ENCODE measurements at regions not wholly inside any gene's neighbourhood (a gene's known extent, or its start where the extent isn't known, plus 50 kb on each side); places are given as distances from the start of the nearest gene placed in this dataset.
A peak's percentile ranks its signal among the peaks of the same experiment; 100 is the strongest.
"Not testable (repeated sequence)": the region's sequence is repeated elsewhere in the genome, so short reads cannot be mapped to it uniquely, and the experiment has no call there.

DNA sequence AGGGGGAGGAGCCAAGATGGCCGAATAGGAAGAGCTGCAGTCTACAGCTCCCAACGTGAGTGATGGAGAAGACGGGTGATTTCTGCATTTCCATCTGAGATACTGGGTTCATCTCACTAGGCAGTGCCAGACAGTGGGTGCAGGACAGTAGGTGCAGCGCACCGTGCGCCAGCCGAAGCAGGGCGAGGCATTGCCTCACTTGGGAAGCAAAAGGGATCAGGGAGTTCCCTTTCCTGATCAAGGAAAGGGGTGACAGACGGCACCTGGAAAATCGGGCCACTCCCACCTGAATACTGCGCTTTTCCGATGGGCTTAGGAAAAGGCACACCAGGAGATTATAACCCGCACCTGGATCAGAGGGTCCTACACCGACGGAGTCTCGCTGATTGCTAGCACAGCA is 121.1 kb upstream of the SESTD1 start:
- not testable (repeated sequence) for DNase-seq (ENCODE audit: low read depth, low spot score)

GRCh38 chr2:179383975-179384374 is 119.3 kb upstream of the SESTD1 start:
- DNase-seq (ENCODE audit: low read depth, low spot score), result no peak

GRCh38 chr2:179377296-179377695 is 112.7 kb upstream of the SESTD1 start:
- DNase-seq (ENCODE audit: low read depth, low spot score), result peak; percentile 13

DNA sequence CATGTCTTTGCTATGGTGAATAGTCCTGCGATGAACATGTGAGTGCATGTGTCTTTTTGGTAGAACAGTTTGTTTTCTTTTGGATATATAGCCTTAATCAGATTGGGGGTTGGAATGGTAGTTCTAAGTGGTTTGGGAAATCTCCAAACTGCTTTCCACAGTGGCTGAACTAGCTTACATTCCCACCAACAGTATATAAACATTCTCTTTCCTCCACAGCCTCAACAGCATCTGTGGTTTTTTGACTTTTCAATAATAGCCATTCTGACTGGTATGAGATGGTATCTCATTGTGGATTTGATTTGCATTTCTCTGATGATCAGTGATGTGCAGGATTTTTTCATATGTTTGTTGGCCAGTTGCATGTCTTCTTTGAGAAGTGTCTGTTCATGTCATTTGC is 112.2 kb upstream of the SESTD1 start:
- peak; percentile 61 for DNase-seq (ENCODE audit: low read depth, low spot score)

GRCh38 chr2:179373816-179374215 is 109.2 kb upstream of the SESTD1 start:
- DNase-seq (ENCODE audit: low read depth, low spot score), result no peak

GRCh38 chr2:179365561-179365960 is 100.9 kb upstream of the SESTD1 start:
- not testable (repeated sequence) for DNase-seq (ENCODE audit: low read depth, low spot score)

DNA sequence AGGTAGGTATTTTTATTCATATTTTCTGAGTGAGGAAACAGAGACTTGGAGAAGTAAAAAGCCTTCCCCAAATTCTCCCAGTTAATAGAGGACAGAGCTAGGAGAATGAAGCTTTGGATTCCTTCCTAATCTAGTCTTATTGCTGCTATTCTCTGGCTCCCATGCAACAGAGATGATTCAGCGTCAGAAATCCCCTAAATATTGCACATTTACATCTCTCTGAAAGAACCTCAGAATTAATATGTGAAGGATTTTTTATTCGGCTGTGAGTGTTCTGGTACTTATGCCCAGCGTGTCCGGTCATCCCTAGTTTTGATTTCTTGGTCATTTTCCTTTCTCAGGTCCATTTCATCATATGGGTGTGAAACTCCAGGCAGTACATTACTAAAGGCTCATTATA is 91.2 kb upstream of the SESTD1 start:
- DNase-seq (ENCODE audit: low read depth, low spot score), result peak; percentile 11

GRCh38 chr2:179354739-179355537 is 90.3 kb upstream of the SESTD1 start:
- DNase-seq (ENCODE audit: low read depth, low spot score), result peak; percentile 19

DNA sequence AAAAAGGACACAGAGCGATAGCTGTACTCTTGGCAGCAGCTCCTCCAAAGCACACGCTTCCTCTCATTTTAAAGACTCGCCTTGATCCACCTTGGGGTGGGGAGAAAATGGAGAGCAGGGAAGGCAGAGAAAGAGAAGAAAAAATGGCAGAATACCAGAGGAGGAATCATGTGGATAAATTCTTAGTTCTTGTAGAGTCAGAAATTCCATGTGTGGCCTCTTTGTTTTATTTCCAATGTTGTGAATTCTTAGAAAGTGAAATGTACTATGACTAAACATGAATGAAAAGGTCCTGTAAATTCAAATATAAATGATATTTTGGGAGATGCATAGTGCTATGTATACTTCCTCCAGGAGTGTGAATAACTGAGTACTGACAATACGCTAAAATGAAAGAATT is 89.7 kb upstream of the SESTD1 start:
- no peak for DNase-seq (ENCODE audit: low read depth, low spot score)

DNA sequence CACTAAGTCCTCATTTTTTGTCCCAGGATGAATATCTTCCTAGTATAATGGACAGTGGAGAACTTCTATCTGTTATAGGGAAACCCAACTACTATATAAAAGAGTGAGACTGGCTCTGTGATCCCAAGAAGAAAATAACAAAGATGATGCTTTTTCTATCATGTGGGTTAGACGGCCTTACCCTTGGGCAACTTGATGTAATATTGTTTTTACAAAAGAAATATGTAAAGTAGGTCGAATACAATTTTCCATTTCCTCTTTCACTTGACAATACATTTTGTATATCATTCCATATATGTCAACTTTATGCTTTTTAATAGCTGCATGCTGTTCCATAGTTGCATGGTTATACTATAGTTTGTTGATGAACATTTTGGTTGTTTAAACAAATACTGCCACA is 87.5 kb upstream of the SESTD1 start:
- no peak for DNase-seq (ENCODE audit: low read depth, low spot score)

GRCh38 chr2:179351057-179351456 is 86.4 kb upstream of the SESTD1 start:
- no peak for DNase-seq (ENCODE audit: low read depth, low spot score)

DNA sequence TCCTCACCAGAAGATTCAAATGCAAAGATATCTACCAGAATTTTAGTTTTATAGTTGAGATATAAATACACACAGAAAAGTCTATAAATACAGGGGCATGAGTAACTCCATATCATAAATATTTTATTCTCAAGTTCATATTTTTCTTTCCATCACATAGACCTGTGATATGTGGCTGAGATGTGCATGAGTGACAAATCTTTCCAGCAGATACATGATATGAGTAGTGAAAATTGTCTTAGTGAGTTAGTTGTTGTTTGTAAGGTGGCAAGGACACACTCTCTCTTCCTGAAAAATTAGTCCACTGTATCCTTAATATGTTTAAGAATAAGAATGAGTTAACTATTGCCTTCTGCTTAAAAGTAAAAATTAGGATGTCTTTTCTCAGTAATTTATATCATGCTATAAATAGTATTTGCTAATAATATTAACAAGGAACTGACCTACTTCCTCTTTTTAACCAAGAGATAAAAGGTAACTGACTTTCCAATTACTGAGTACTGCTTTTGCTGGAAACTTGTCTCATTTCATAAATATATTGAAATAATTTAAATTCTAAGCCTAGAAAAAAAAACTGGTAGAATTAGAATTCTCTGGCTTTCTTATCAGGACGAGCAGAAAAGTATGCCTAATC is 85.2 kb upstream of the SESTD1 start:
- DNase-seq (ENCODE audit: low read depth, low spot score), result no peak

DNA sequence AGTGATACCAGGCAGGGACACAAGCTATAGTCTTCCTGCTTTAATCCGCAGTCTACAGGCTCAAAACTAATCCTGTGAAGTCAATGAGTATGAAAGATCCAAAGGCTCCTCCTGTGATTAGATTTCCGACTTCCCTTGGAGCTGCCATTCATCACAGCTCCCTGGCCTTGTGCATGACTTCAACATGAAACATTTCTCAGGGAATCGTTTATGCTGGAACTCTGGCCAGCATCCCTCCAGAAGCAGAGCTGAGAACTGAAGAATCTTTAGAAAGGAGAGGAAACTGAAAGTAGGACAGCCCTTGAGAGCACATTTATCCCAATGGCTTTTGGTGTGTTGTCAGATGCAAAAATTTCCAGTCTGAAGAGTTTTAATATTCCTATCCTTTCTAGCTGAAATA is 84.3 kb upstream of the SESTD1 start:
- no peak for DNase-seq (ENCODE audit: low read depth, low spot score)

DNA sequence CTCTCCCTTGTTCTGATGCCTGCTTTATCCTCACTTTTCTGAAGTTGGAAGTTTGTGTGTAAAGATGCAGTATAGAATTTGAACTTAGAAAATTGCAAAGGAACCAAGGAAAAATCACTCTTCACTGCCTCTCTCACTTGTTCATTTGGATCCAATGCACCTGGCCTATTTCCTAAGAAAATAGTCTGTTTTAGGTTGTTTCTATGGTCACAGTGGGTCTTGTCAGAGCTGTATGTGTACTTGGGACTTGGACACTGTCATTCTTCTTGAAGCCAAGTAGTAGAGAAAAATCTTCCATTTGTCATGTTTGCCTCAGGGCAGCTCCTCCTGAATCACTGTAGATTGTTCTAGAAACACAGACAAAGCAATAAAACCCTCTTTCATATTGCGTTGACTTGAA is 80.3 kb upstream of the SESTD1 start:
- DNase-seq (ENCODE audit: low read depth, low spot score), result peak; percentile 14

GRCh38 chr2:179344280-179344964 is 79.8 kb upstream of the SESTD1 start:
- peak; percentile 17 for DNase-seq (ENCODE audit: low read depth, low spot score)

GRCh38 chr2:179343945-179344279 is 79.3 kb upstream of the SESTD1 start:
- no peak for DNase-seq (ENCODE audit: low read depth, low spot score)

DNA sequence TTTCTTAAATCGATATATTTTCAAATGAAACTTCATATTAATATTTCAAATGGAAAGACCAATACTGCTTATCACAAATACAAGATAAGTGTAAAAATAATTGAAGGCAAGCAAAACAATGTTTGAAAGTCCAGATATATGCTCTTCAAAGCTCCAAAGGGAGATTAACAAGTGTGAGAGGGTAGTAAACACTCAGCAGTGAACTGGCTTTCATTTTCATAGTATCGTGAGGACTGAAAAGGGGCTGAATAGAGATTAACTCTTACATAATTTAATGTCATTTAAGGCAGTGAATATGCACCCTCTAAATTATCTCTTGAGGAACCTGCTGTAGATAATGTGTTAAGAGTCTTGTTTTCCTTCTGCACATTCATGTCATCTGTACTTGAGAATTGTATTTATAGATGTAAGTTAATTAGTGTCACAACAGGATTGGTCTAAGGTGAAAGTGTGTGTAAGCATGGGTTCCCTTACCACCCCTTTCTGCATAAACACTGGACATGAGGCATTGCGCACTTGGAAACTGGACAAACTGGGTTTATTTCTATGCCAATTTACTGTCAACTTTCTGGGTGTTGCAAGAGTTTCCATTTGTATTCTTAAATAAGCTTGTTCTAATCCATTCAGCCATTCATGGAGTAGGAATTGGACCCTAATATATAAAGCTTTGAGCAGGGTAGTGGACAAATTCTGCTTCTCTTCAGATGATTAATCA is 76.7 kb upstream of the SESTD1 start:
- peak; percentile 19 for DNase-seq (ENCODE audit: low read depth, low spot score)

GRCh38 chr2:179340678-179341077 is 76.0 kb upstream of the SESTD1 start:
- DNase-seq (ENCODE audit: low read depth, low spot score), result peak; percentile 26

GRCh38 chr2:179338681-179339080 is 74.0 kb upstream of the SESTD1 start:
- no peak for DNase-seq (ENCODE audit: low read depth, low spot score)

DNA sequence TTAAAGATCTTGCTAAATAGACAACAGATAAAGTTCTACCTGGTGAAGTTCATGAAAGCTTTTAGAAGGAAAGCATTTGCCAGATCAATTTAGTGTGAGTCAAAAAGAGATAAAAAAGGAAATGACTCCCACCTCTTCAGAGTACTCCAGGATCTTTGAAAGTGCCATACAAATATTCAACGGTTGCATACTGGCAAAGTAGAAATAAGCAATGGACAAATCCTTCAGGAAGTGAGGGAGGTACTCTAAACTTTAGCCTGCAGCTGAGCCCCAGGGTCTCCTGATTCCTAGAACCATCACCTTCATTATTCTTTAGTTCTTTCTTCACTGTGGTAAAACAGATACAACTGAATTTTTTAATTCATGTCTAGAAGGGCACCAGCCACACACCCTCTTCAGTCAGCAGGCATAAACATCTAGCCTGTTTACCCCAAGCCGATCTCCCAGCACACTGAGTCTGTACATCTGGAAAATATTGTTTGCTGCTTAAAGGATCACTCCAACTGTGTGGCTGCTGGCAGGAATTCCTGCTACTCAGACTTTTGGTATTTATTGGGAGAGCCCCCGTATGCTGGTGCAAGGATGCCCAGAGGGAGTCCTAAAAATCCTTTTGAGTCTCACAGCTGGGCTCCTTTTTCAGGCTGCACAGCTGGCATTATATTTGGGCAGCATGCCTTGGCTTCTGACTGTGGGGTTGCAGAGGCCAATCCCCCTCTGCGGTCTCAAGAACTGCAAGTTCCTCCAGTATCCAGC is 72.3 kb upstream of the SESTD1 start:
- peak; percentile 51 for DNase-seq (ENCODE audit: low read depth, low spot score)

DNA sequence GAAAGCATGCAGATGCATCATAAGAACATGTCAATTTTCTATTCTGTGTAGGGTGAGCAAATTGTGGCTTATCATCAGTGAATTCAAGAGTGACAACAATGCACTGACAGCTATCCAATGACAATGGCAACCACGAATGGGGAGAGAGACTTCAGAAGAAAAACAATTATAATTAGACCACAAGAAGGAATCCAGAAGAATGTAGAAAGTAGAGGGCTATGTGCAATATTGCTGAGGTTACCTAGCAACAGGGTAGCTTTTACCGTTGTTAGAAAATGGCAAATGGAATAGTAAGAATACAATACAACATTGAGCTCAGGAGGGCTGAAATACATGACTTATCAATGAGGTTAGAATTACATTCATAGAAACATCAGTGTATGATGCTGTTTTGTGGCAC is 71.1 kb upstream of the SESTD1 start:
- DNase-seq (ENCODE audit: low read depth, low spot score), result peak; percentile 57
